HG03378 (cell line): ENCODE measurements at regions not wholly inside any gene's neighbourhood (a gene's known extent, or its start where the extent isn't known, plus 50 kb on each side); places are given as distances from the start of the nearest gene placed in this dataset.
A peak's percentile ranks its signal among the peaks of the same experiment; 100 is the strongest.
"Not testable (repeated sequence)": the region's sequence is repeated elsewhere in the genome, so short reads cannot be mapped to it uniquely, and the experiment has no call there.

Source experiments
- ATAC-seq: cut with Tn5 transposase; IDR thresholded peaks from one replicate; pipeline ENCODE4 v1.9.1; 2021; ENCODE audit warnings: mild to moderate bottlenecking, moderate library complexity; ENCODE audit not compliant: unreplicated experiment

DNA sequence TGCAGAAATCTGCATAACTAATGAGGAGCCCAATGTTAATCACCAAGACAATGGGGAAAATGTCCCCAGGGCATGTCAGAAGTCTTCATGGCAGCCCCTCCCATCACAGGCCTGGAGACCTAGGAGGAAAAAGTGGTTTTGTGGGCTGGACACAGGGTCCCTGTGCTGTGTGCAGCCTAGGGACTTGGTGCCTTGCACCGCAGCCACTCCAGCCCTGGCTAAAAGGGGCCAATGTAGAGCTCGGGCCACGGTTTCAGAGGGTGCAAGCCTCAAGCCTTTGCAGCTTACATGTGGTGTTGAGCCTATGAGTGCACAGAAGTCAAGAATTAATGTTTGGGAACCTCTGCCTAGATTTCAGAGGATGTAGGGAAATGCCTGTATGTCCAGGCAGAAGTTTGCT lies 474.3 kb upstream of the ADGRB3 start:
- ATAC-seq = not testable (repeated sequence)

DNA sequence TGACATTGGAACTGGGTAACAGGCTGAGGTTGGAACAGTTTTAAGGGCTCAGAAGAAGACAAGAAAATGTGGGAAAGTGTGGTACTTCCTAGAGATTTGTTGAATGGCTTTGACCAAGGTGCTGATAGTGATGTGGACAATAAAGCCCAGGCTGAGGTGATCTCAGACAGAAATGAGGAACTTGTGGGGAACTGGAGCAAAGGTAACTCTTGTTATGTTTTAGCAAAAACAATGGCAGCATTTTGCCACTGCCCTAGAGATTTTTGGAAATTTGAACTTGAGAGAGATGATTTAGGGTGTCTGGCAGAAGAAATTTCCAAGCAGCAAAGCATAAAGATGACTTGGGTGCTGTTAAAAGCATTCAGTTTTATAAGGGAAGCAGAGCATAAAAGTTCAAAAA lies 474.7 kb upstream of the ADGRB3 start:
- no peak for ATAC-seq

GRCh38 chr6:68159433-68159832 lies 475.6 kb upstream of the ADGRB3 start:
- ATAC-seq = no peak

GRCh38 chr6:68158256-68158655 lies 476.8 kb upstream of the ADGRB3 start:
- no peak for ATAC-seq

- no peak for ATAC-seq
These were observed 490.4 kb upstream of the ADGRB3 start for GRCh38 chr6:68144667-68145066.

DNA sequence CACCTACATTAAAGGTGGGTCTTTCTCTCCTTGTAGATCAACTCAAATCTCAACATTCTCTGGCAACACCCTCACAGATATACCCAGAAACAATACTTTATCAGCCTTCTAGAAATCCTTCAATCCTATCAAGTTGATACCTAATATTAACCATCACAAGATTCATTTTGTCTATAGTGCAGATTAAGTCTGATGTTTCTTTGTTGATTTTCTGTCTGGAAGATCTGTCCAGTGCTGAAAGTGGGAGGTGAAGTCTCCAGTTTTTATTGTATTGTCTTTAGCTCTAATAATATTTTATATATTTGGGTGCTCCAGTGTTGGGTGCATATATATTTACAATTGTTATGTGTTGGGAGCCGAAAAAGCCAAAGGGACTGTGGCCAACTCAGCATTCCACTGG lies 493.9 kb upstream of the ADGRB3 start:
- ATAC-seq = no peak

GRCh38 chr6:68139130-68139529 lies 496.0 kb upstream of the ADGRB3 start:
- ATAC-seq = no peak

GRCh38 chr6:68134796-68135195 lies 500.3 kb upstream of the ADGRB3 start:
- ATAC-seq = no peak

DNA sequence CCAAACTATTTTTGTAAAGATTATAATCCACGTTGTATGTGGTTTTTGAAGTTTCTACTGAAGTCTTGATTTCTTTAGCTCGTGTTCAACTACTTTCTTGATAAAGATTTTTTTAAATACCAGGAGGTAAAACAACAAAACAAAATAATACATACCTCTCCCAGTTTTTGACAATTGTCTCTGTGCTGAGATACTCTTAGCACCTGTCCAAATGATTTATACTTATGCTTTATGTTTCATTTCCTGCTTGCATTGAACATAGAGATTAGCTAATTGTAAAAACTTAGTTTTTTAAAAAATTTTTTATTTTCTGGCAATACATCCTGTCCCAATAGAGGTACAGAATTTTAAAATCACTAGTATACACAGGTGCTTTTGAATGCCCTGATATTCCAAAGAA lies 506.9 kb upstream of the ADGRB3 start:
- no peak for ATAC-seq

DNA sequence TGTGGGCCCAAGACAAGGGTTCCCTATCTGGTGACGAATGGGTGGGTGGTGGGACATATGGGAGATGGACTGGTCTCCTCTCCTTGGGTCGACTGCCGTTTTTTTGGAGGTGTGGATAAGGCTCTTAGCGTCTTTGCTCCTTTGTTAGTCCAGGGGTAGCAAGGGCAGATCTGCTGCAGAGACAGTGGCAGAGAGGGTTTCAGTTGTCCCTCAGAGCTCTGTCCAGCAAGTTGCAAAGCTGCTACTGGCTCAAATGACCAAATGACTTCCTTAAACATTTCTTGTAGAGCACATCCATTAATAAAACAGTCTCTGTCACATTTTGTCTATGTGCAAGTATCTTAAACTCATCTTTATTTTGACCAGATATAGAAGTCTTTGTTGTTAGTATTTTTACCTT lies 508.0 kb upstream of the ADGRB3 start:
- no peak for ATAC-seq

GRCh38 chr6:68126089-68126749 lies 508.9 kb upstream of the ADGRB3 start:
- ATAC-seq = peak; percentile 97

GRCh38 chr6:68122975-68123374 lies 512.1 kb upstream of the ADGRB3 start:
- not testable (repeated sequence) for ATAC-seq

DNA sequence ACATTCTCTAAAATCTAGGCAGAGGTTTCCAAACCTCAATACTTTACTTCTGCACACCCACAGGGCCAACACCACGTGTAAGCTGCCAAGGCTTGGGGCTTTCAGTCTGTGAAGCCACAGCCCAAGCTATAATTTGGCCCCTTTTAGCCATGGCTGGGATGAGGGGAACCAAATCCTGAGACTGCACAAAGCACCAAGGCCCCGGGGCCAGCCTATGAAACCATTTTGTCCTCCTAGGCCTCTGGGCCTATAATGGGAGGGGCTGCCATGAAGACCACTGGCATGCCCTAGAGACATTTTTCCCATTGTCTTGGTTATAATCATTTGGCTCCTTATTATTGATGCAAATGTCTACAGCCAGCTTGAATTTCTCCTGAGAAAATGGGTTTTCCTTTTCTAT lies 513.0 kb upstream of the ADGRB3 start:
- ATAC-seq = no peak

GRCh38 chr6:68120954-68121353 lies 514.1 kb upstream of the ADGRB3 start:
- ATAC-seq = not testable (repeated sequence)

GRCh38 chr6:68114463-68115047 lies 520.5 kb upstream of the ADGRB3 start:
- no peak for ATAC-seq

- ATAC-seq = peak; percentile 90
These were observed 526.7 kb upstream of the ADGRB3 start for GRCh38 chr6:68108233-68108835.

GRCh38 chr6:68094070-68094469 lies 541.0 kb upstream of the ADGRB3 start:
- peak; percentile 77 for ATAC-seq

DNA sequence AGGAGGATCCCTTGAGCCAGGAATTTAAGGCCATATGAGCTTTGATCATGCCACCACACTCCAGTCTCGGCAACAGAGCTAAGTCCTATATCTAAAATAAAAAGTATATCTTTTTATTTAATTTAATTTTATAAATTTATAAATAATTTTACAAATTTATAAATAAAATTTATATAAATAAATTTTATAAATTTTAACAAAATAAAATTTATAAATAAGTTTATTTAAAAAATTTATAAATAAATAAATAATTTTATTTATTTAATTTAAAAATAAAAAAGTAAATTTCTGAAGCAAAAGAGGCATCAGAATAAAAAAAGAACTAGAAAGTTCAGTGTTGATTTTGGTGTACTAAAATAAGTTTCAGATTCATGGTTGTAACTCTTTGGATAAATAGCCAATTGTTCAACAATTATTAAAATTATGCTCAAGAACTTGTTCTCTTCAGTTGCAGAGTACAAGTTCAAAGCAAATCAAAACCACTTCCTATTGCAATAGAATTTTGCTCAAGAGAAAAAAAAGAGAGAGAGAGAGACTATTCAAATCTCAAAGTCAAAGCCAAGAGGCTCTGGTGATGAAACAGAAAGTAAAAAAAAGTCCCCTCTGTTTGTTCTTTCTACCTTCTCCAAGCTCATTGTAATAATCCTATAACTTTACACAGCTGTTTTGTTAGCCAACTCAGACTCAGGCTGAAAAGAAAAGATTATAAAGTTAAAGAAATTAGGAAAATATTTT lies 547.5 kb upstream of the ADGRB3 start:
- ATAC-seq = peak; percentile 82

DNA sequence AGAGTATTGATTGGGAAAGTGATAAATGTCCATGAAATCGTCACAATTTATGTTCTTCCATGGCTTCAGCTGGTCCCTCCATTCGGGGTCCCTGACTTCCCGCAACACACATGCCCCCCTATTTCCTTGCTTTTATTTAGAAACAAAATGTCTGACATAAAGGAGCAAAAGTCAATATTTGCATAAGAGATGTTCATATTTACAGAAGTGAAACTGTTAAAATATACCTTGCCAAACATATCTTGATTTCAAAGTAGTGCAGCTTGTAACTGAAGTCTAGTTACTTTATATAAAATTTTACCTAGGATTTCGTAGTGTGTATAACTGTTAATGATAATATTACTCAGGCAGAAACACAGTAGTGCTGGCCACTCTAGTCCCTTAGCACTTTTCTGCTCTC lies 548.9 kb upstream of the ADGRB3 start:
- peak; percentile 40 for ATAC-seq

DNA sequence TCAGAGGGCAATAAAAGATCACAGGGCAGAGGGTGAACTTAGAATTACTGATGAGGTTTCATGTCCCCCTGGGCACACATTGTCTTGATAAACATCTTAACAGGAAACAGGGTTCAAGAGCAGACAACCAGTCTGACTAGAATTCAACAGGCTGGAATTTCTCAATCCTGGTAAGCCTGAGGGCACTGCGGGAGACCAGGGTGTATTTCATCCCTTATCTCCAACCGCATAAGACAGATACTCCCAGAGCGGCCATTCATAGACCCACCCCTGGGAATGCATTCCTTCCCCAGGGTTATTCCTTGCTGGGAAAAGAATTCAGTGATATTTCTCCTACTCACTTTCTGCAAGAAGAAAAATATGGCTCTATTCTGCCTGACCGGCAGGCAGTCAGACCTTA lies 549.5 kb upstream of the ADGRB3 start:
- ATAC-seq = not testable (repeated sequence)

DNA sequence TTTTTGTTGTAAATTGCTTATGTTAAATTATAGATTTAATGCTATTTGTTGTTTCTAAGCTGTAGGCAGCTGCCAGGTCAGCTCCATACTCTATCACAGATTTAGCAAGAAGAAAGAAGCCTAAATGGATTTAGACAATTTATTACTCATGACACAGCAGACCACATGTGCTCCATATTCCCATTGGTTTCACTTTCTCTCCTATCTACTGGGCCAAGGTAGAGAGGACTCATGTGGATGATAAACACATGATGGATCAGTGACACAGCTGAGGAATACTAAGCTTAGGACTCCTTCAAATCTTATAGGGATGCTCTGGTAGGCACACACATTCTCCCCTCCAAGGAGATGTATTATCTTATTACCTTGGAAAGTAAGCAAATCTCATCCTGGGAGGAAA lies 553.0 kb upstream of the ADGRB3 start:
- ATAC-seq = no peak

DNA sequence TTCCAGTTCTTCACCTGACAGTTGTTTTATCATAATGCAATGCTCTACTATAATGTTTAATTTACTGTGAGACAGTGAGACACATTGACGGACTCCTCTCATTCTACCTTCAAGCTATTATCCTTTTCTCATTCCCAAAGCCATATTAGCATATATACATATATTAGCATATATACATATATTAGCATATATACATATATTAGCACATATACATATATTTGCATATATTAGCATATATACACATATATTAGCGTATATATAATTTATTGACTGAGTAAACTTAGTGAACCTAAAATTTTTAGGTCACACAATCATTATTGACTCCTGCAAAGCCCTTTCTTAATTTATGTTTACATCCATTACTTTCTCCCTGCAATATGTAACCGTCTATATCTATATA lies 555.0 kb upstream of the ADGRB3 start:
- no peak for ATAC-seq
